Stomach (tissue), 4 donors: ENCODE measurements at regions not wholly inside any gene's neighbourhood (a gene's known extent, or its start where the extent isn't known, plus 50 kb on each side); places are given as distances from the start of the nearest gene placed in this dataset.

ENCODE experiments used
- EP300 ChIP-seq: sonication (generic); formaldehyde crosslinking; IDR thresholded peaks from one replicate; pipeline ENCODE4 v1.6.1; 2017; ENCODE audit warnings: antibody characterized with exemption
- POLR2A ChIP-seq, 4 donors: fragments of 450-650 bp; IDR thresholded peaks; one replicate each; pipeline ENCODE4 v1.6.1; 2016; ENCODE audit warnings: antibody characterized with exemption in 4 of 4, control low read depth in 2 of 4, mild to moderate bottlenecking in 1 of 4, moderate library complexity in 1 of 4
- POLR2AphosphoS5 ChIP-seq, 3 donors: sonication (generic); formaldehyde crosslinking; IDR thresholded peaks; one replicate each; pipeline ENCODE4 v1.6.1; 2016; ENCODE audit warnings: antibody characterized with exemption in 3 of 3
- TF ChIP-seq, protein P1 (sequence below), 7 experiments: fragments of 450-650 bp in 4 of 7; fragments of 200-600 bp in 3 of 7; sonication (generic) in 3 of 7; IDR thresholded peaks; one replicate each; pipeline ENCODE4 v1.5.1; 2016 to 2019; ENCODE audit warnings: antibody characterized with exemption in 7 of 7, control low read depth in 2 of 7, mild to moderate bottlenecking in 1 of 7

DNA sequence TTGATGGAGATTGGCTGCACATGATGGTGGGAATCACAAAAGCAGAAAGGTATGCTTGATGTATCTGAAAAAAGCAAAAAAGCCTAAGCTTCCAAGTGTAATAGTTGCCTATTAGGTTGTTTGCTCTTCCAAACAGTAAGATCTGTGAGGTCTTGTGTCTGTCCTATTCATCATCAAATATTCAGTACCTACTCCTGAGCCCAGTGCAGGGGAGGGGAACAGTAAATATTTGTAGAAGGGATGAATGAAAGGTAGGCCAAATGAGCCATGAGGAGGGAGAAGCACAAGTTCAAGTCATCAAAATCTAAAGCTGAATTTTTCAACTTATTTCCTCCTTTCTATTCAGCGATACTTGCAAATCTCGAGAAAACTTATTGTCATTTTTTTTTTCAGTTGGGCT, 153.2 kb upstream of the ETAA1 start:
- TF ChIP-seq, protein P1, sequence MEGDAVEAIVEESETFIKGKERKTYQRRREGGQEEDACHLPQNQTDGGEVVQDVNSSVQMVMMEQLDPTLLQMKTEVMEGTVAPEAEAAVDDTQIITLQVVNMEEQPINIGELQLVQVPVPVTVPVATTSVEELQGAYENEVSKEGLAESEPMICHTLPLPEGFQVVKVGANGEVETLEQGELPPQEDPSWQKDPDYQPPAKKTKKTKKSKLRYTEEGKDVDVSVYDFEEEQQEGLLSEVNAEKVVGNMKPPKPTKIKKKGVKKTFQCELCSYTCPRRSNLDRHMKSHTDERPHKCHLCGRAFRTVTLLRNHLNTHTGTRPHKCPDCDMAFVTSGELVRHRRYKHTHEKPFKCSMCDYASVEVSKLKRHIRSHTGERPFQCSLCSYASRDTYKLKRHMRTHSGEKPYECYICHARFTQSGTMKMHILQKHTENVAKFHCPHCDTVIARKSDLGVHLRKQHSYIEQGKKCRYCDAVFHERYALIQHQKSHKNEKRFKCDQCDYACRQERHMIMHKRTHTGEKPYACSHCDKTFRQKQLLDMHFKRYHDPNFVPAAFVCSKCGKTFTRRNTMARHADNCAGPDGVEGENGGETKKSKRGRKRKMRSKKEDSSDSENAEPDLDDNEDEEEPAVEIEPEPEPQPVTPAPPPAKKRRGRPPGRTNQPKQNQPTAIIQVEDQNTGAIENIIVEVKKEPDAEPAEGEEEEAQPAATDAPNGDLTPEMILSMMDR (IDR thresholded peaks at IDR 0.05), result no peak
- TF ChIP-seq POLR2AphosphoS5 (IDR thresholded peaks at IDR 0.05) (no peak), POLR2A (IDR thresholded peaks at IDR 0.05) (no peak), EP300 (no peak)
